ENCODE measurements at regions not wholly inside any gene's neighbourhood (a gene's known extent, or its start where the extent isn't known, plus 50 kb on each side); places are given as distances from the start of the nearest gene placed in this dataset.

DNA sequence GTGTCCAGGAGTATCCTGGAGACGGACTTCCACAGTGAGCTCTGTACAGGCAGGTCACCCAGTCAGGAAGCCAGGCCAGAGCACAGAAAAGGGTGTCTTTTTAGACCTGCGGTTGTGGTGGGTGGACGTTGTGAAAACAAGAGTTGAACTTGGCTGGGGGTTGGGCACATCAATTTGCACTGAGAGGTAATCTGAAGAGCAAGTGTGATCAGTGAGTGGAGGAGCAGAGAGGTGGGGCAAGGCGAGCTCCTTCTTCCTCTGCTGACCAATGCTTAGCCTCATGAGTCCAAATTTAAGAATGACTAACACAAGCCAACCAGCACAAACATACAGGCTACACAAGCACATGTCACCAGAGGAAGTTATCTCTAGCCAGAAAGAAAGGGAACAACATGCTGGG, 310.8 kb downstream of the TCERG1L start:
- no peak for DNase-seq (ENCODE audit: low read depth, low spot score)
- FAIRE-seq, result no peak
- Histone ChIP-seq H3K79me2 (ENCODE audit: control insufficient read depth, insufficient read depth, low read length) (no peaks in the 10 kb centered on the region), H2AFZ (ENCODE audit: control insufficient read depth, low read length) (no peak overlapping the region), H3K4me2 (ENCODE audit: control insufficient read depth, extremely low read depth, insufficient read depth, low read depth, low read length) (no peak overlapping the region), H3K9me1 (ENCODE audit: control insufficient read depth, extremely low read depth, insufficient read depth, low read length) (no peaks in the 10 kb centered on the region), H3K4me3 (ENCODE audit: control insufficient read depth in 2 of 3, extremely low read depth in 1 of 3, insufficient read depth in 2 of 3, low read depth in 1 of 3, low read length in 3 of 3) (no peak overlapping the region), H3K4me1 (ENCODE audit: control insufficient read depth, extremely low read depth, insufficient read depth, low read length) (no peaks in the 10 kb centered on the region), H3K27me3 (ENCODE audit: control insufficient read depth, extremely low read depth, insufficient read depth, low read length) (no peaks in the 10 kb centered on the region), H3K36me3 (ENCODE audit: control insufficient read depth in 2 of 2, extremely low read depth in 1 of 2, insufficient read depth in 2 of 2, low read length in 2 of 2) (no peaks in the 10 kb centered on the region), H3K27ac (ENCODE audit: control insufficient read depth, insufficient read depth, low read length) (no peak overlapping the region), H3K9ac (ENCODE audit: control insufficient read depth, extremely low read depth, insufficient read depth, low read length) (no peak overlapping the region), H4K20me1 (ENCODE audit: control insufficient read depth, extremely low read depth, insufficient read depth, low read length) (no peaks in the 10 kb centered on the region), H3K9me3 (ENCODE audit: control insufficient read depth, low read depth, low read length) (peaks cover 2% of the 10 kb centered on the region)
- TF ChIP-seq, protein P1, sequence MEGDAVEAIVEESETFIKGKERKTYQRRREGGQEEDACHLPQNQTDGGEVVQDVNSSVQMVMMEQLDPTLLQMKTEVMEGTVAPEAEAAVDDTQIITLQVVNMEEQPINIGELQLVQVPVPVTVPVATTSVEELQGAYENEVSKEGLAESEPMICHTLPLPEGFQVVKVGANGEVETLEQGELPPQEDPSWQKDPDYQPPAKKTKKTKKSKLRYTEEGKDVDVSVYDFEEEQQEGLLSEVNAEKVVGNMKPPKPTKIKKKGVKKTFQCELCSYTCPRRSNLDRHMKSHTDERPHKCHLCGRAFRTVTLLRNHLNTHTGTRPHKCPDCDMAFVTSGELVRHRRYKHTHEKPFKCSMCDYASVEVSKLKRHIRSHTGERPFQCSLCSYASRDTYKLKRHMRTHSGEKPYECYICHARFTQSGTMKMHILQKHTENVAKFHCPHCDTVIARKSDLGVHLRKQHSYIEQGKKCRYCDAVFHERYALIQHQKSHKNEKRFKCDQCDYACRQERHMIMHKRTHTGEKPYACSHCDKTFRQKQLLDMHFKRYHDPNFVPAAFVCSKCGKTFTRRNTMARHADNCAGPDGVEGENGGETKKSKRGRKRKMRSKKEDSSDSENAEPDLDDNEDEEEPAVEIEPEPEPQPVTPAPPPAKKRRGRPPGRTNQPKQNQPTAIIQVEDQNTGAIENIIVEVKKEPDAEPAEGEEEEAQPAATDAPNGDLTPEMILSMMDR (optimal IDR thresholded peaks at IDR 0.05 in 1 of 3, IDR thresholded peaks at IDR 0.05 in 1 of 3, conservative IDR thresholded peaks at IDR 0.05 in 1 of 3; ENCODE audit: extremely low read depth in 1 of 3, insufficient read depth in 2 of 3, low read length in 3 of 3), result no peak
- no peak for TF ChIP-seq EZH2 (IDR thresholded peaks at IDR 0.05; ENCODE audit: low read length)
- dilution Hi-C loops (cut with MboI; ENCODE audit: extremely low pct_ligation_motif_present, low sequenced_read_pairs), result no loop called here

DNA sequence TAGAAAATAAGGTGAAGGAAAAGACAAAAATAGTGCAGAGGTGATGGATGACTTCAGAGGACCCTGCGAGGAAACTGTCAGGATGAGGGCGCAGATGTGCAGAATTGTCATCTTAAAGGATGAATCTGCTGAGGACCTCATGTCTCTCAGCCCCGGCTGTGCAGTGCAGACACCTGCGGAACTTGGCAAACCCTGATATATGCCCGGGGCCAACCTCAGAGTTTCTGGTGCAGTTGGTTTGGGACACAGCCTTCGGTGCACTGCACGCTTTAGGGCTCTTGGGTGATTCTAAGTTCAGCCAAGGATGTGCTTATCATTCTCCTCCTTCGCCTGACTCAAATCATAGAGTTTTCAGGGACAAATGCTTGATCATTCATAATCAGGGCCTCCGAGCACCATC, 310.1 kb downstream of the TCERG1L start:
- Histone ChIP-seq H3K4me1 (ENCODE audit: control insufficient read depth, extremely low read depth, insufficient read depth, low read length) (no peaks in the 10 kb centered on the region), H3K4me2 (ENCODE audit: control insufficient read depth, extremely low read depth, insufficient read depth, low read depth, low read length) (no peak overlapping the region), H3K79me2 (ENCODE audit: control insufficient read depth, insufficient read depth, low read length) (no peaks in the 10 kb centered on the region), H4K20me1 (ENCODE audit: control insufficient read depth, extremely low read depth, insufficient read depth, low read length) (no peaks in the 10 kb centered on the region), H2AFZ (ENCODE audit: control insufficient read depth, low read length) (no peak overlapping the region), H3K27ac (ENCODE audit: control insufficient read depth, insufficient read depth, low read length) (no peak overlapping the region), H3K36me3 (ENCODE audit: control insufficient read depth in 2 of 2, extremely low read depth in 1 of 2, insufficient read depth in 2 of 2, low read length in 2 of 2) (no peaks in the 10 kb centered on the region), H3K9ac (ENCODE audit: control insufficient read depth, extremely low read depth, insufficient read depth, low read length) (no peak overlapping the region), H3K4me3 (ENCODE audit: control insufficient read depth in 2 of 3, extremely low read depth in 1 of 3, insufficient read depth in 2 of 3, low read depth in 1 of 3, low read length in 3 of 3) (no peak overlapping the region), H3K27me3 (ENCODE audit: control insufficient read depth, extremely low read depth, insufficient read depth, low read length) (no peaks in the 10 kb centered on the region), H3K9me1 (ENCODE audit: control insufficient read depth, extremely low read depth, insufficient read depth, low read length) (no peaks in the 10 kb centered on the region), H3K9me3 (ENCODE audit: control insufficient read depth, low read depth, low read length) (peaks cover 2% of the 10 kb centered on the region)
- TF ChIP-seq, protein P1 (optimal IDR thresholded peaks at IDR 0.05 in 1 of 3, IDR thresholded peaks at IDR 0.05 in 1 of 3, conservative IDR thresholded peaks at IDR 0.05 in 1 of 3; ENCODE audit: extremely low read depth in 1 of 3, insufficient read depth in 2 of 3, low read length in 3 of 3), result no peak
- no peak for TF ChIP-seq EZH2 (IDR thresholded peaks at IDR 0.05; ENCODE audit: low read length)
- FAIRE-seq (no peak), DNase-seq (ENCODE audit: low read depth, low spot score) (no peak)
- dilution Hi-C loops (cut with MboI; ENCODE audit: extremely low pct_ligation_motif_present, low sequenced_read_pairs), result no loop called here
